A172 (cell line): ENCODE measurements at regions not wholly inside any gene's neighbourhood (a gene's known extent, or its start where the extent isn't known, plus 50 kb on each side); places are given as distances from the start of the nearest gene placed in this dataset.
"Not testable (repeated sequence)": the region's sequence is repeated elsewhere in the genome, so short reads cannot be mapped to it uniquely, and the experiment has no call there.

Experiments used
- DNase-seq: peaks from one replicate; pipeline ENCODE4 v3.0.0-alpha.2; 2015; ENCODE audit warnings: low spot score

DNA sequence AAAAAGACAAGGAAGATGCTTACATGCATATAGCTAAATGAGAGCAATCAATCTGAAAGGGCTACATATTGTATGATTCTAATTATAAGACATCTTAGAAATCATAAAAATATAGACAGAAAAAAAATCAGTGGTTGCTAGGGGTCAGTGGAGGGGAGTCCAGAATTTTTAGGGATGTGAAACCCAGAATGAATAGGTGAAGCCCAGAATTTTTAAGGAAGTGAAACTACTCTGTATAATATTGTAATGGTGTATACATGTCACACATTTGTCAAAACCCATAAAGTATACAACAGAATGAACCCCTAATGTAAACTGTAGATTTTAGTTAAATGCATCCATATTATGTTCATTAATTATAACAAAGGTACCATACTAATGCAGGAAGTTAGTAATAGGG, 713.2 kb downstream of the FLRT2 start:
- DNase-seq, result no peak

DNA sequence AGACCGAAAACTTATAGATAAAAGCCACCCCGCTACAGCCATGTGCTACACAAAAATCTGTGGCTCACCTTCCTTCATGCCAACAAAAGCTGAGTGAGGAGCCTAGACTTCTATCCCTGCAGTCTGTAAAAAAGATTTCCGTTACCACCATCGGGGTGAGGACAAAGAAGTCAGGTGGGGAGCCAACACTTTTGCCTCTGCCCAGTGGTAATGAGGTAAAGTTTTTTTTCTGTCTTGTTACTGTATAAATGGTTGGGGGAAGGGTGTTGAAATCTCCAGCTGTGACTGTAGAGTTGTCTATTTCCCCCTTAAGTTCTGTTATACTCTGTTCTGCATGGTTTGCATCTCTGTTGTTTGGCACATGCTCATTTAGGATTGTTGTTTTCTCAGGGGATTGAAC, 707.8 kb downstream of the FLRT2 start:
- no peak for DNase-seq

DNA sequence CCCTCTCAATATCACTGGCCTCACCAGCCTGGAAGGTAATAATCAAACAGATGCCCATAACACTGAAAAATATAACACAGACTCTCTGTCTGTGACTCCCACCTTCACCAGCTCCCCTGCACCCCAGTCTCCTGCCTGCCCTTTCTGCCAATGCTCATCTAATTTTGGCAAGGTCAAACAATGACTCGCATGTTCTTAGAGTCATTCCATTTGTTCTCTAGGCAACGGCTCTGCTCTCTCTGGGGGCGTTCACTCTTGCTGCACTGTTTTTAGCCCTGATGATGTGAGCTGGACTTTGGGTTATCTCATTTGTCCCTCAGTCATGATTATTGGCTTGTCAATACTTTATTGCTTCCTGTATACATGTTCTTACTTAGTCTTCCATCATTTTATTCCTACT, 691.8 kb downstream of the FLRT2 start:
- DNase-seq, result no peak

DNA sequence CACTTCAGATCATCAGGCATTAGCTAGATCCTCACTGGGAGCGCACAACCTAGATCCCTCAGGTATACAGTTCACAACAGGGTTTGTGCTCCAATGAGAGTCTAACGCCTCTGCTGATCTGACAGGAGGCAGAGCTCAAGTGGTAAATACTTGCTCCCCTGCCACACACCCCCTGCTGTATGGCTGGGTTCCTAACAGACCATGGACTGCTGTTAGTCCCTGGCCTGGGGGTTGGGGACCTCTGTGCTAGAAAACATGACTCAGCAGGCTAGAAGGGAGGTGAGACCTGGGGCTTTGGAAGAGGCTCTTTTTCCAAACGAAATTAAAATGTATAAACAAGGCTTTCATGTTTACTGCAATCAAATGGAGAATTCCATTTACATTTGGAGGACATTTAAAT, 691.1 kb downstream of the FLRT2 start:
- peak; percentile 2 for DNase-seq

DNA sequence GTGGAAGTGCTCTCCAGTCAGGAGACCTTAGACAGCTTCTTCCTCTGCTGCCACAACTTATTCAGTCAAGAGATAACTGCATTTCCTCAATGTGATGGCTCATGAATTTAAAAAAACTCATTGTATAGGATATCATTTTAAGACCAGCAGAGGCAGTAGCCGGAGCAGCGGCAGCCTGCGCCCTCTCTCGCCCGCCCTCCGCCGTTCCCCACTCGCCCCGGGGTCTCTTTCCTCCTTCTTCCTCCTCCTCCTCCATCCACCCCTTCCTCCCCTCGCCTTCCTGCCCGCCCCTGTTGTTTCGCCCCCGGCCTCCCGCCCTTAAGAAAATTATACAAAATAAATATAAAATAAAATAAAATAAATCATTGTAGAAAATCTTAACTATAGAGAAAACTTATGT, 687.6 kb downstream of the FLRT2 start:
- no peak for DNase-seq

DNA sequence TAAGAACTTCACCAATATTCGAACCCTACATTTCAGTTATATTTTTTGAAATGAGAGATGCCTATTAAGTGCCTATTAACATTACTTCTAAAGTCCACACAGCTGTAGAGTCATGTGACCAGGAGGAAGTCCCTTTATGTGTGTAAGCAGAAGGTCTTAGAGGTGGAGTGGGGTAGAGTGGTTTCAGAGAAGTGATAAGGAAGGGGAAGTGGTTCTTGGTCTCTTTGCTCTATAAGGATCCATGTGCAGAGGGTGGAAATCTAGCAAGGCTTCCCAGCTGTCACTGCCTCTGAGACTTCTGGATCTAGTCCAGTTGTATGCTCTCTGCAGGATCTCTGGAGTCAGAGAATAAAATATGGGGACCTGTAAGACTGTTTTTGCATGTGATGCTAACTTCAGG, 673.9 kb downstream of the FLRT2 start:
- no peak for DNase-seq

DNA sequence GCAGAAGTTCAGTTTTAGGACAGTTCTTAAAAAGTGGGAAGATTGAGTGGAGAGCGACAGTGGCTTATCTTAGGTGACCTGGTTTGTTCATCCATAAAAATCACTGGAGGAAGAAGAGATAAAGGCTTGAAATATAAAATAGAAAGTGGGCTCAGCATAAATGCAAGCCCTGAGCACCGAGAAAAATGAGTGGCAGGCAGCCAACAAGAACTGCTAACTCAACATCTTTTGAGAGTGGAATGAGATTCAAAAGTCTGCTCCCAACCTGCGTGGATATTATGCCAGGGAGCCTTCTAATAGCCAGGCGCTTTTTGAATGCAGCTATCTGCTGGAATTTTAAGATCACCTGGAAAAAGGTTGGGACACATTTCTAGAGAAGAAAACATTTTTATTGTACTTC, 666.5 kb downstream of the FLRT2 start:
- no peak for DNase-seq

DNA sequence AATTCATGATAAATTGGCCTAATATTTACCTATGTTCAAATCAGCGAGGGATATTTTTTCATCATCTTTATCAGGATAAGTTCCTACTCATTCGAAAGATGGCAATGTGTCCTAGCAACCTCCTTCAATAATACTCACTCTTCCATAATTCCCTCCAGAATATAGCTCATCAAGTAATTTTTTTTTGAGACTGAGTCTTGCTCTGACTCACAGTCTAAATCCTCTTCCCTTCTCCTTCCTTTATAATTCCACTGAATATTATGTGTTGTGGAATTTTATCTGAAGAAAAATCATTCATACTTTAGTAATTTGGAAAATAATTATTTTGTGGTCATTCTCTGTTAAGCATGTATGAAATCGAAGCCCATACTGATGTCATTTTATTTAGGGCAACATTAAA, 663.8 kb downstream of the FLRT2 start:
- no peak for DNase-seq

DNA sequence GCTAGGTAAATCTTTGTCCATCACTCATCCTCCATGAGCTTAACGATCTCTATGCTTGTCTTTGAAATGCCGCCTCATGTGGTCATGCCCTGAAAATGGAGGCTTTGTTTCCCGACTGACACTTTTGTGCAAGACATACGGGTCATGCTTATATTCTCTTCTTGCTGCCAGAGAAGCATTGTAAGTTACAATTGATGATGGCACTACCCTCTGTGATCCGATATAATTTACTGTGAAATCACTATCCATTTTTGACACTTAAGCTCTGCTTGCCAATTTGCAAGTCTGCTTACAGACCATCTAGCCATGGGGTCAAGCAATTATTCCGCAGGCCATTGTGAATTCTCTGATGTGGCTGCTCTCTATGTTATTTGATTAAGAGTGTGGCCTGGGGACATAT, 650.0 kb downstream of the FLRT2 start:
- no peak for DNase-seq

DNA sequence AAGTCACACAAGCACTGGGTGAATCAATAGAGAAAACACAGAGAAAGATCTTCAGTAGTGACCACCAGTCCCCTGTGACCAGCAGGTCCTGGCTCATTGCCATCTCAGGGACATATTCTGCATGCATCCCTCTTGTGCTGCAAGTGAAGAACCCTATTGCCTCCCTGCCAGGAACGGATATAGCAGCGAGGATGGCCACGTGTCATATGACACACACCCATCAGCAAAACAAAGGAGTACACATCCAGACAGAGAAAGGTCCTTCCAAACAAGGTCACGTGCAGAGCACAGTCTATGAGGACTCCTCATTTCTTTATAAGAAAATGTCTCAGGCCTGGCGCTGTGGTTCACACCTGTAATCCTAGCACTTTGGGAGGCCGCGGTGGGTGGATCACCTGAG, 638.4 kb downstream of the FLRT2 start:
- no peak for DNase-seq

DNA sequence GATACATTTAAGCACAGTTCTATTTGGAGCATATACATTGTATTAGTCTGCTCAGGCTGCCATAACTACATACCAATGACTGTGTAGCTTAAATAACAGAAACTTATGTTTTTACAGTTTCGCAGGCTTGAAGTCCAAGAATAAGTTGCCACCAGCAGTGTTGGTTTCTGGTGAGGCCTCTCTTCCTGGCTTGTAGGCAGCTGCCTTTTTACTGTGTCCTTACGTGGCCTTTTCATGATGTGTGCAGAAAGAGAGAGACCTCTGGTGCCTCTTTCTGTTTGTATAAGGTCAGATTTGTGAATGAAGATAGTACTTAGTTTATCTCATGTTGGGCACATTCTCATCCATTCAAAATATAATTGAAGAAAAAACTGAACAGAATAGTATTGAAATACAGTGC, 636.6 kb downstream of the FLRT2 start:
- DNase-seq, result no peak

DNA sequence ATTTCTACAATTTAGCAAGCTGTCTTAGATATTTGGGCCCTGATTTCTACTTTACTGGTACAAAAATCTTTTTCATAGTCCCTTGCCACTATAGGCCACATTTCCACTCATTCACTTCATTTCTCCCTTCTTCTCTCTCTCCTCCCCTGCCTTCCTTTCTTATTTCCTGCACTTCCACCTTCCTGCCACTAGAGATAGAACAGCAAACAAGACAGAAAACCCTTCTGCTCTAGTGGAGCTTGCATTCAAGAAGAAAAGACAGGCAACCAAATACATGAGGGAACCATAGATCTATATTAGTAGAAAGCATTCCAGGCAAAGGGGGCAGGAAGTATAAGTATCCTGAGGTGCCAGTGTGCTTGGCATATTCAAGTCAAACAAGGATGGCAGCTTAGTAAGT, 623.5 kb downstream of the FLRT2 start:
- DNase-seq, result no peak

DNA sequence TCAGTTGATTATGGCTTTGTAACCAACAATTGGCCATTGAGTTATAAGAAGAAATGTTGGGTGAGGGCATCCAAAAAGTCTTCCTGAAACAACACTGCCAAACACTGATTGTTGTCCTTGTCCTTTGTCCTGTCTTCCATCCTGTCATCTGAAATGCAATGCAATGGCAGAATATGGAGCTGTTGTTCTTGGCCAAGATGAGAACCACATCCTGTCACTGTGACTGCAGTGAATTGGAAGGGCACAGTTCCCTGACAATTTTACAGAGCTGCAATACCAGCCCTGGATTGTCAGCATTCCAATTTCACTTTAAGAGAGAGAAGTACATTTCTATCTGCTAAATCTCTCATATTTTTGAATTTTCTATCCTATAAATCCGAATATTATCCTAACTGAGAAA, 613.3 kb downstream of the FLRT2 start:
- no peak for DNase-seq

DNA sequence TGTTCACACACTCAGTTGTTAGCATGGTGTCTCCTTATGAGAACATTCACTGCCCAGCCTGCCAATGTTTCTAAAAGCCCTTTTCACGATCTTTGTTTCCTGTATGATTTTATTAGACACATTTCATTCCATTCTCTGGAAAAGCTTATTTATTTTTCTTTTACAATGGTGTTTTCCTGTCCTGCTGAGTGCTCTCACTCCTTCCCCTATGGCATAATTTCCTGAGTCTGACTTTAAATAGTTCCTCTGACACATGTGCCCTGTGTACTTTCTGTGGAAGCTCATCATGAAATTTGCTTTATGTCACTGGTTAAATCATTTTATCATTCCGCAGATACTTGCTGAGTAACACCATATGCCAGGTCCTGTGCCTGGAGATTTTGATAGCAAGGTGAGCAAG, 612.0 kb downstream of the FLRT2 start:
- no peak for DNase-seq

DNA sequence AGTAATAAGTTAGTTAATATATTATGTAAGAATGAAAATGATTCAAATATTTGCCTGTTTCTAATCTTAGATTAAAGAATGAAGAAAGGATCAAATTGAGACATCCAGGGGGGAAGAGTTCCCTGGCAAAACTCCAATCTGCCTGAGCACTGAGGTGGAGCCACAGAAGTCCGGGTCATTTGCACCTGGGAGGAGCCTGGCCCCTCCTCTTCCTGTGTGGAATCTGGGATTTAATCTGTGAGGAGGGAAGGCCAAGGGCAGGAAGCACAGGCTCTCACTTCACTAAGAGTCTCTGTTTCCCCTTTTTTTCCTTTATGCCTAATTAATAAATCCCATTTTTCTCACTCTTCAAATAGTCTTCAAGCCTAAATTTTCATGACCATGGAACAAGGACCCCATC, 599.5 kb downstream of the FLRT2 start:
- no peak for DNase-seq

DNA sequence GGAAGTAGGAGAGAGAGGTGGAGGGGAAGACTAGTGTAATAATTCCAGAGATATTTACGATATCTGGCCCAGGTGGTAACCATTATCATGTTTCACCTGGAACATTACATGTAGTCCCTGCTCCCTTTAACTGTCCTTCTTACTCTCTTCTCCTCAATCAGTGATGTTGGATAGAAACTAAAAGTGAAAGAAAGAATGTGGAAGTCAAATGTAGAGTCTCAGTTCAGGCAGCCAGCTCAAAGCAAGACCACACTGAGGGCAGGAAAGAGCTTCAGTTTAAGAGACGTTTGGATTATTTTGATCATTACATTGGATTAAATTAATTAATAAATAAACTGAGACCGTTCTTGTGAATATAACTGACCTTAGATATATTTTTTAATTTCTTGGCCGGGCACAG, 594.4 kb downstream of the FLRT2 start:
- no peak for DNase-seq

DNA sequence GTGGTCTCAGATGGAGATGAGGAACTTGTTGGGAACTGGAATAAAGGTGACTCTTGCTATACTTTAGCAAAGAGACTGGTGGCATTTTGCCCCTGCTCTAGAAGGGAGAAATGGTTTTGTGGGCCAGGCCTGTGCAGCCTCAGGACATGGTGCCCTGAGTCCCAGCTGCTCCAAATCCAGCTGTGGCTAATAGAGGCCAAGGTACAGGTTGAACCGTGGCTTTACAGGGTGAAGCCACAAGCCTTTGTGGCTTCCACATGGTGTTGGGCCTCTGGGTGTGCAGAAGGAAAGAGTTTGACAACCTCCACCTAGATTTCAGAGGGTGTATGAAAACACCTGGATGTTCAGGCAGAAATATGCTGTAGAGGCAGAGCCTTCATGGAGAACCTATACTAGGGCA, 586.0 kb downstream of the FLRT2 start:
- no peak for DNase-seq

DNA sequence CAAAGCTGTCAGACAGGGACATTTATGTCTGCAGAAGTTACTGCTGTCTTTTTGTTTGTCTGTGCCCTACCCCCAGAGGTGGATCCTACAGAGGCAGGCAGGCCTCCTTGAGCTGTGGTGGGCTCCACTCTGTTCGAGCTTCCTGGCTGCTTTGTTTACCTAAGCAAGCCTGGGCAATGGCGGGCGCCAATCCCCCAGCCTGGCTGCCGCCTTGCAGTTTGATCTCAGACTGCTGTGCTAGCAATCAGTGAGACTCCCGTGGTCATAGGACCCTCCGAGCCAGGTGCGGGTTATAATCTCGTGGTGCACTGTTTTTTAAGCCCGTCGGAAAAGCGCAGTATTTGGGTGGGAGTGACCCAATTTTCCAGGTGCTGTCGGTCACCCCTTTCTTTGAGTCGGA, 580.9 kb downstream of the FLRT2 start:
- DNase-seq, result not testable (repeated sequence)

DNA sequence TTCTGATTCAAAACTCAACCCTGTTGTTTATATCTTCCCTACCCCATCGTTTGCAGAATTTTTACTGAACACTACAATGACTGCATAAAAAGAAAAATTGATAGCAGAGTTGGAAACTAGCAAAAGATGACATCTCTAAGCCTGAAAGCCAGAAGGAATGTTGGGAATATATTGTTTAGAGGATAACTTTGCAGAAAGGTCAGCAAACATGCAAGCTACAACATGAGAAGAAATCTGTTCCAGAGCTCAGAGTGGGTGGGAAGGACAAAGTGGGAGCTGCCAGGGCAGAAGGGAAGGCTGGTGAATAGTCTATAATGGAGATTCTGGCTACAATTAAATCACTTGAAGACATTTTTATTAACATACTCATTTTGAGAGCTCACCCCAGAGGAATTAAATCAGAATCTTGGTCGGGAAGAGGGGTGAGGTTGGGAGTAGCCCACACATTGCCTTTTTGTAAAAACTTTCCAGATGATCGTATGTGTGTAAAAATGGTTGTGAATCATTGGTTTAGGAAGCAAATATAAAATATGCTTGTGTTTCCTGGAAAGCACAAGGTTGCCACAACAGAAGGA, 574.8 kb downstream of the FLRT2 start:
- no peak for DNase-seq

DNA sequence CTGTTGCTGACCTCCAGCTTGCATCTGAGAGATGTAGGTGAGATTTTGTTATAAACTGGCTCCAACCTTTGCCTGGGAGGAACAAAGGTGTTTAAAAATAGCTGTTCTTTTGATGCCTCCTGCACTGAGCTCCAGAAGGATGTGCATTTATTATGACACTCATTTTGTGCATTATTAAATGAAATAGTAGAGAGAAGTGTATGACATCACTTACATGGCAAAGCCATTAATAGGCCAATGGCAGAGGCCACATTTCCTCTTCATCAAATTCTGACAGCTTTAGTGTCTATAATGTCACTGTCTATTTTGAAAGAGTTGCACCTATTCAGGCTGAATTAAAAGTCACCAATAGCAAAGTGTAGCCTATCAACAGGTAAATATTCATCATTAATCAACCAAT, 564.6 kb downstream of the FLRT2 start:
- no peak for DNase-seq

DNA sequence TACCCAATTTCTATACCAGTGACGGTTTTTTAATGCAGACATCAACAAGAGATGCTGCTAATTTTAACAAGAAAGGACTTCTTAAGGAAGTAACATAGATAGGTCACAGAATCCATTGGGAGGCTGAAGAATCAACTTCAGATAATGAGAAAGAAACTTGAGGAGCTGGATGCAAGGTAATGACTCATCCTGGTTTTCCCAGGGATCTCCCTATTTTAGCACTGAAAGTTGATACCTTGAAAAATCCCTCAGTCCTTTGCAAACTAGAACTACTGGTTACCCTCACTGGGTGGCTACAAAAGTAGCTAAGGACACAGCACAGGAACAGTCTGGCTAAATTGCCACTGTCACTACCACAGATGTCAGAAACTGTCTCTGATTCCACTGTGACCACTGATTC, 561.9 kb downstream of the FLRT2 start:
- DNase-seq, result peak; percentile 3

DNA sequence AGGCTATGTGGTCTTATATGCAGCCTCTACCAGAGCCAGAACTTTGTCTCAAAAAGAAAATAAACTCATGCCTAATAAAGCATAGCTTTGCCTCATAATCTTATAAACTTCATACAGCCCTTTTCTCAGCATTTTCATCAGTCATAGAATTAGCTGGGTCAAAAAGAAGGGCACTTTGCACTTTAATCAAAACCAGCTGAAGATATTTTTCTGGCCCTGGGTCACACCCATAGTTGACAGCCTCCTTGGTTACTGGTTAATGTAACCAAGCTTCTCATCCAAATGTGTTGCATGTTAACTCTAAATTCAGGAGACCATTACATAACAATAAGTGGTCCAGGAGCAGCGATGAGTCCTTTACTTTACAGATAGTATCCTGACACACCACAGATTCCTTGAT, 558.2 kb downstream of the FLRT2 start:
- no peak for DNase-seq

DNA sequence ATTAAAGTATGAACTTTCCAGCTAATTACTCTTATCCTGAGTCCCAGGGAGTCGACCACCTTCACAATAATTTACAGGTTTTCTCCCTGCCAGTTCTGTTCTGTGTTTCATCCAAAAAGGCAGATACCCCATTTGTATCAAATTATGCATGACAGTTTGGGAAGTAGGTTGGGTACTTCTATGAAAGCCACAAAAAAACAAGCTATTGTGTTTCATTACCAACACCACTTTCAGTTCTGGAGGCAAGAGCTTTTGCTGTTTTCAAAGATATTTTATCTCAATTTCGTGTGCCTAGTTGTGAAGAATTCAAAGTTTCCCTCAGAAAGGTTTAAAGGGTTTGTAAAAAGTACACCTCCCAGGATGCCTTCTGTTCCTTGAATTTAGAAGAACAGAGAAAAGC, 557.4 kb downstream of the FLRT2 start:
- no peak for DNase-seq

DNA sequence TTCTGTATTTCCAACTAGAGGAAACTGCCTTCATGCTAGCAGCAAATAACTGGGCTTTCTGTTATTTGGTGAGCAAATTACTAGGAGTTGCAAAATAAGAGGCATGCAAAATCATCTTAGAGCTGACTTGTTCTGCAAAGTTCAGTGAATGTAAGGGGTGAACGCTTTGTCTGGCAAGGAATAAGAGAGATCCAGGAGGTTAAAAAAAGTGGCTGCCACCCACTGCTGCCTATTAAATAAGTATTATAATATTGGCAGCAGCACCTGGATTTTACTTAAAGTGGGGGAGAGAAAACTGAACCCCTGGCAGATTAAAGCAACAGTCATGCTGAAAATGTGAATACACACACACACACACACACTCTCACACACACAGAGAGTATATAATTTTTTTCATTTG, 557.0 kb downstream of the FLRT2 start:
- DNase-seq, result no peak

DNA sequence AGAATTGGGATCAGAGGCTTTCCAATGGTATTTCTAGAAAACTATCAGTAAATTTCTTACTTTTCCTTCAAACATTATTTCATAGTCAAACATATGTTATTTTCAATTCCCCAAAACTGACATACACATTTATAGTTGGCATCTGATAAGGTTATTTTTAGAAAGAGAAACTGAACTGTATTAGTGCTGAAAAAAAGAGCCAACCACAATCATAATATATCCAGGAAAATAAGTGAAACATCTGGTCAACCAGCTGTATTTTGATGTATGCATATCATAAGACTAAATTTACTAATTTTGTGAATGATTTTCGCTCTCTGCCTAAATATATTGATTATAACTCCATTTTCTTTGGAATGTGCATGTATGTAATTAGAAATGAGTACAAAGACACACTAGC, 554.2 kb downstream of the FLRT2 start:
- no peak for DNase-seq
